Stimulated activated CD4-positive, alpha-beta T cell treated with anti-CD3 and anti-CD28 coated beads, TNF-alpha, amount 100 ng/mL, for 48 hours (primary cell): ENCODE measurements at regions not wholly inside any gene's neighbourhood (a gene's known extent, or its start where the extent isn't known, plus 50 kb on each side); places are given as distances from the start of the nearest gene placed in this dataset.

Source experiments
- DNase-seq, 3 donors: peaks; one replicate each; pipeline ENCODE4 v3.0.0-alpha.2; 2020; ENCODE audit warnings: low read depth in 3 of 3

- DNase-seq: no peak
These were observed 419.6 kb downstream of the MED13L start for GRCh38 chr12:115857923-115858322.

- DNase-seq: no peak
These were observed 420.2 kb downstream of the MED13L start for GRCh38 chr12:115857160-115857920.

GRCh38 chr12:115852054-115852453 is 425.4 kb downstream of the MED13L start:
- DNase-seq: no peak

- DNase-seq: no peak
These were observed 426.5 kb downstream of the MED13L start for GRCh38 chr12:115850957-115851356.

GRCh38 chr12:115849262-115849943 is 428.1 kb downstream of the MED13L start:
- no peak for DNase-seq

GRCh38 chr12:115847398-115847797 is 430.1 kb downstream of the MED13L start:
- no peak for DNase-seq

GRCh38 chr12:115846516-115846915 is 431.0 kb downstream of the MED13L start:
- no peak for DNase-seq

- no peak for DNase-seq
These were observed 437.3 kb downstream of the MED13L start for GRCh38 chr12:115840159-115840558.

- no peak for DNase-seq
These were observed 438.5 kb downstream of the MED13L start for GRCh38 chr12:115838952-115839351.

GRCh38 chr12:115837220-115837619 is 440.3 kb downstream of the MED13L start:
- DNase-seq: no peak

- DNase-seq: no peak
These were observed 442.0 kb downstream of the MED13L start for GRCh38 chr12:115835445-115835844.

- DNase-seq: no peak
These were observed 443.8 kb downstream of the MED13L start for GRCh38 chr12:115833704-115834103.

- DNase-seq: no peak
These were observed 446.9 kb downstream of the MED13L start for GRCh38 chr12:115830633-115831032.

- no peak for DNase-seq
These were observed 447.4 kb downstream of the MED13L start for GRCh38 chr12:115830070-115830469.

GRCh38 chr12:115828168-115828567 is 449.3 kb downstream of the MED13L start:
- no peak for DNase-seq

GRCh38 chr12:115824936-115825602 is 452.4 kb downstream of the MED13L start:
- DNase-seq: no peak

- no peak for DNase-seq
These were observed 453.9 kb downstream of the MED13L start for GRCh38 chr12:115823635-115824034.

- DNase-seq: no peak
These were observed 456.8 kb downstream of the MED13L start for GRCh38 chr12:115820656-115821055.

GRCh38 chr12:115818973-115819372 is 458.5 kb downstream of the MED13L start:
- DNase-seq: no peak

- no peak for DNase-seq
These were observed 460.1 kb downstream of the MED13L start for GRCh38 chr12:115817389-115817788.

GRCh38 chr12:115815924-115816323 is 461.6 kb downstream of the MED13L start:
- DNase-seq: no peak

- DNase-seq: no peak
These were observed 464.2 kb downstream of the MED13L start for GRCh38 chr12:115813256-115813655.

GRCh38 chr12:115811929-115812328 is 465.6 kb downstream of the MED13L start:
- DNase-seq: no peak
